GM21529 (cell line): ENCODE measurements at regions not wholly inside any gene's neighbourhood (a gene's known extent, or its start where the extent isn't known, plus 50 kb on each side); places are given as distances from the start of the nearest gene placed in this dataset.

Experiments used
- ATAC-seq: cut with Tn5 transposase; IDR thresholded peaks from one replicate; pipeline ENCODE4 v1.9.1; 2021; ENCODE audit not compliant: unreplicated experiment

DNA sequence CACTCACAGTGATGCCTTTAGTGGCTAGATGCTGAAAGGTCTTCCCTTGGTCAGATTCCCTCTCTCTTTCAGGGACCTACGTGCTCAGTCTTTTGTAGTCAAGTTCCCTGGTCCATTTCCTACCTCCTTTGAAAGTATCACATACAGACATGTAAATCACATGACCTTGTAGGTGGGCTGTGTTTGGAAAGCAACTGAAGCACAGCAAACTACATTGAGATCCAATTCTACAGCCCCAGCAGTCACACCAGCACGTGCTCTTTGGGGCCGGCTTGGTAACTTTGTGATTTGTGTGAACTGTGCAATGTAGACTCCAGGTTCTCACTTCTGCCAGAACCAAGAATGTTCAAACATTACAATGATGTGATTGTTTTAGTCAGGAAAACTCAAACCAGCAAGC is 89.7 kb upstream of the PLPP4 start:
- ATAC-seq: no peak

DNA sequence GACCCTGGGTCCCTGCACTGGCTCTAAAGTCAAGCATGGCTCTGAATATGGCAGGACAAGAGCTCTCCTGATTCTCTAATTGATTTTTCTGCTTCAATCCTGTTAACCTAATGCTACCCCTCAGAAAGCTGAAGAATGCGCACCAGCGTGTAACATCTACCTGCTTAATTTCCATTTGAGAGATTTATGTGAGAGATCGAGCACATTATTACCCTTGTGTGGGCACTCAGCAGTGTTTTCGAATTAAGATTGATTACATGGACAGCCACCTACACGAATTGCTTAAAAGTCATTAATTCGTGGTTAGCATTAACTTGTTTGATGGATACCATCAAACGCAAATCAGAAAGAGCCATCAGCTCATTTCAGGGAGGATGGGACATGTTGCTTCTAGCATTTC is 88.7 kb upstream of the PLPP4 start:
- ATAC-seq: no peak

DNA sequence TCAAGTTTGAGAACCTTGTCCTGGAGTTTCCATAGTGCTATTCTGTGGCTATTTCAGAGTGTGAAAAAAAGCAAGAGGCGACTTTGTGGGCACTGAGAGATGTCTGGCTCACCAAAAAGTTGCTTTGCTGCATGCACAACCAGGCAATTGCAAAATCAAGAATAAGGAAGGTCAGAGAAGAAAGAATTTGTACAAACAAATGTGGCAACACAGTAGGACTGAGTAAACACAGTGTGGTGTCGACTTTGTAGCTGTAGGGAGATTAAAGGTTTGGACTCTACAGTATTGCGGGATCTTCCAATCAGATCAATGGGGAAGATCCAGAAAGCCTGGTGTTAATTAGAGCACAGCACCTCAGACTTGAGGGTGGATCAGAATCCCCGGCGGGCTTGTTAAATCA is 88.1 kb upstream of the PLPP4 start:
- ATAC-seq: no peak

DNA sequence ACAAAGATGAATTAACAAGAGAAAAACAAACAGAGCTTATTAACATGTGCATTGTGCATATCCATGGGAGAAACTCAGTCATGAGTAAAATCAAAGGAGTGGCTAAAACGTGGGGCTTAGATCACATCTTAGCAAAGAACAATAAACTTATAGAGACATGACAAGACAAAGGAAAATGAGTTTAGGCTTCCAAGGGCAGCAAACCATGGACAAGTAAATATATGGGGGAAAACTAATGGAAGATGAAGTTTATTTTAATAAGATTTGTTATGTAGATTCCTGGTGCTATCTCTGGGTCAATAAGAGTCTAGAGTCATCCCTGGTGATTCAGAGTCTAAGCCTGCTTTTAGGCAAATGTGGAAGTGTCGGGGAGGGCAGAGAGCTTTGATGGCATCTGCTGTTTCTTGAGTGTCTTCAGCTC is 87.2 kb upstream of the PLPP4 start:
- no peak for ATAC-seq

DNA sequence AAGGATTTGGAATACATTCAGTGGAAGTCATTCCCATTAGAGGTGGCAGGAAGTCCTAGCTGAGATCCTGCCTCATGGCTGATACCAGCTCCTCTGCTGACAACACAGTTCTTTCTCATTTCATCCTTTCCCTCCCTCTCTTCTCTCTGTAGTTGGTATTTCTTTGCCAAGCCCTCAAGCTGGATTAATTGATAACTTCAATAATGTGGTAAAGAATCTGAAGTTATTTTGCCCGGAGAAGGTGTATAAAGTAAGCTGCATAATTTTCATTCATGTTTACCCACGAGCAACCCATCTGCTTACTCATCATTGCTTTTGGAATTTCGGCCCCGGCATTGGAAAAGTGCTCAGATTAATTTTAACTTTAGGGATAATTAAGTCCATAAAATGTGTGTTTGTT is 85.2 kb upstream of the PLPP4 start:
- ATAC-seq: no peak

DNA sequence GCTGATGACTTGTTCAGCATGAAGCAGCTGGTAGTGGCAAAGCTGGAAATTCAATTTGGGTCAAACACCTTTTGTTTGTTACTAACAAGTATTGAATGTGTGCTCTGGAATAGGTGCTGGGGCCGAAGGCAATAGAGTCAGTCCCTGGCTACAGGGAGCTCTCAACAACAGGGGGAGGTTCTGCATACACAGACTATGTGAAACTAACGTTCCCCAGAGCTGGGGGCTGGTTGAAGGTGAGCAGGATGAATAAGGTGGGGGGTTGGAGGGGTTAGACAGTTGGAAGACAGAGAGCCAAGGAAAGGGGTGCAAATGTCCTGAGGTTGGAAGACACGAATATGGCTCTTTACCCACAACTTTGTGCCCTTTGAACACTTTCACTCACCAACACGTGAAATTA is 84.1 kb upstream of the PLPP4 start:
- no peak for ATAC-seq

DNA sequence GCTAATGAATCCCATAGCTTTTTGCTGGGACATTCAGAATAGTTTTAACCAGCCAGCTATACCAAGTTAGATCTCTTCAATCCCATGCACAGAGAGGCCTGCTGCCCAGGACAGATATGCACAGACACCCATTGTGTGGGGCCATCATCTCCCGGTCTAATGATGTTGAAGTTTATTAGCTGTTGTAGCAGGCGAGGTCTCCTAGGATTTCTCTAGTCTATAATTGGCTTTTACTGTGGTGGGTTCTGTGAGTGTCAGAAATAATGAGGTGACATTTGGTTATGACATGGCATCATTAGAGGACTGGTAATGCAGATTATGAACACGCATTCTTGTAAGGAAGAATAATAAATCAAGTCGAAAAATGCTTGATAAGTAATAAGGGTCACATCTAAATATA is 81.4 kb upstream of the PLPP4 start:
- ATAC-seq: no peak

DNA sequence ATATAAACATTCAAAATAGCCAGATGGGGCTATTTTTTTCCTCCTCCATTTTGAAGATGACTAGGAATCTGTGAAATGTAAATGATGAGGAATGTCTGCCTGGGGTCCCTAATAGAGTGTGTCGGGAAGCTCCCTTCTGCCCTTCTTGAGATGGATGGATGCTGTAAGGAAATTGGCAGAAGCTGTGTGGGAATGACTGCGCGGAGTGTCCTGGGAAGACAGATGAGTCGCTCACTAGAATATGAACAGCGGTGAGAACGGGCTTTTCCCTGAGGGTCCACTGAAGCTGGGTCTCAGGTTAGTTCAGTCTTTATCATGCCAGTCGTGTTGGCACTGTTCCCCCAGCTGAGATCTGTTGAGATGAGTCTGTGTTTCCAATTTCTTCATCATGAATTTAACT is 75.1 kb upstream of the PLPP4 start:
- no peak for ATAC-seq

DNA sequence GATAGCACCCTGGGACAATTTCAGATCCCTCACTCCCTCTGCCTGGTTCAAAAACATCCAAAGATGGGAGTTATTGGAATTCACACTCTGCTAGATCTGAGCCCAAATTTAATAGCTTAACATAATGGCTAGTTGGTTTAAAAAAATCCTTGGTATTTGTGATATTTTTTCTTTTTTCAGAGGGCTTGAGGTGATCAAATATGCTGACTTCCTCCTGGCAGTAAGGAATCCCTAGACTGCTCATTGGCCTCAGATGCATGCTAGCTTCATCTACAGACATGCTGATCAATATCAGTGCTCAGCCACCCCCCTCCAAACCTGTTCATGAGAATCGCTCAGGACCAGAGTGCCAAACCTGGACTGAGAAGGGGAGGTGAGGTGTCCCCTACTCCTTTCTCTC is 74.7 kb upstream of the PLPP4 start:
- no peak for ATAC-seq

DNA sequence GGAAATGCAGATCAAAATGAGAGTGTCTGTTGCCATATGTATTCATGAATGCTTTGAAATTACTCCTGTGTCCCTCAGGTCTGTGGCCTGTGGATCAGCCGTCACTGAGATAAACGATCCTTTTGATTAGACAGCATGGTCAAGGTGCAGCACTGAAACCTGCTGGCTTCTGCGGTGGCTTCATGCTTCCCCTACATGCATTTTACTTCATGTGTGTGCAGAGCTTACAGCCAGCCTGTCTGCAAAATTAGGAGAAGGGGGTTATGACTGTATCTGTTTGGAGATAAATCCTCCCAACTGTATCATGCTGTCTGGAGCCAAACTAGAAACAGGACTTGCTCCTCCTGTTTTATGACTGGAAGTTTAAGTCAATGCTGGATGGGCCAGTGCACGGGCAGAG is 71.0 kb upstream of the PLPP4 start:
- no peak for ATAC-seq

DNA sequence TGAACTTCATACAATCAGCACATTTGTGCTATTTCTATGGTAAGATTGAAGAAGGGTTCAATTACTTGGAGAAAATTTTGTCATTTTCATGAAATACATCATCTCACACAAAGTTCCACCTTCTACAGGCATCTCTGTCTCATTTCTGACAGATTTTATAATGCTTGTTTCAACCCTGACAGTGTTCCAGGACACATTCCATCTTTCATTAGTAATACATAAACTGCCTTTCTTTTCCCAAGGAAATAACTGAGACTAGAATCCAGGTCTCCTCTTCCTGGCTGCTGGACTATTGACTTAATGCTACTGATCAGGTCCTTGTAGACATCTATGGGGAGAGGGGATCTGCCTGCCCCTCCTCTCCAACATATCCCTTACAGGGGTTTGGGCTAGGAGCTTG is 70.1 kb upstream of the PLPP4 start:
- ATAC-seq: no peak

DNA sequence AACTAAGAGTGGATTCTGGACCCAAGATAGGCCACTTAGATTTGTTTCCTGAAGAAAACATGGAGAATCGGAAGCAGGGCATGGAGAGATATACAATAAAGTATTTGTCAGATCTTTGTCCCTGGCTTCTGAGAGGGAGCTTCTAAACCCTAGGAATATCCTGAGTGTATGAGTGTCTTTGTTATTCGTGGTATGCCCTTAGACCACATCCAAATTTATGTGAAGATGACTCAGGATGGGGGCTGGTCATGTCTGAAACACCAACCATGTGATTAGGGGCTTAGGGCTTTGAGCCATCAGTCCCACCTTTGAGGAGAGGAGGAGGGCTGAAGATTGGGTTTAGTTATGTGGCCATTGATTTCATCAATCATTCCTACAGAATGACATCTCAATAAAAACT is 69.7 kb upstream of the PLPP4 start:
- ATAC-seq: no peak

DNA sequence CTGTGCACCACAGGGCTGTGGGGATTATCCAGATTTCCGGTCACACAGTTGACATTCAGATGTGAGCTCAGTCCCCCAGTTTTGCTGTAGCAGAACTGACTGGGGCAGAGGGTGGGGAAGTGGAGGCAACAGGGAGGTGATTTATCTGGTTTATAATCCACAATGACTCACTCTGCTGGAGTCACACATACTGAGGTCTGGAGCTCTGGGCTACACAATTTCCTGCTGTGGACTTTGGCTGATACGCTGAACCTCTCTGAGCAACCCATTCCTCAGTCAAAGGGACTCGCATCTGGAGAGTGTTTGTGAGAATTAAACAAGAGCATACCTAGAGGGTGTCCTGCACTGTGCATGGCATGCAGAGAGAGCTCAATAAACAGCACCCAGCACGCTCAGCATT is 64.8 kb upstream of the PLPP4 start:
- ATAC-seq: no peak

DNA sequence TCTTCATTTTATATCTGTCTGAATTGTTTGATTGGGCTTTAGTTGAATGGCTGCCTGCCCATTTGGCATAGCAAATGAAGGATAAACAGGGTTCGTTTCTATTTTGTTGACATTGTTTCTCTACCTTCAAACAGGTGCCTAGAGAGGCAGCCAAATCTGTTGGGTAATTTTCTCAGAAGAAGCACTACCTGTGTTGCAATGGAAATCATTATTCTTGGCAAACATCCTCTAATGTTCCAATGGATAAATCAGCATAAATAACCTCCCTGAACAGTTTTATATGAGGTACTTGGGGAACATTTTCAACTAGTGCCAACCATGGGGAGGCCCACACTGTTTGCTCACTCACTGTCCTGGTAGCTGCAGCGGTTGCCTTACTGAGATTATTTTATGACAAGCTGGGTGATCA is 64.4 kb upstream of the PLPP4 start:
- ATAC-seq: no peak

DNA sequence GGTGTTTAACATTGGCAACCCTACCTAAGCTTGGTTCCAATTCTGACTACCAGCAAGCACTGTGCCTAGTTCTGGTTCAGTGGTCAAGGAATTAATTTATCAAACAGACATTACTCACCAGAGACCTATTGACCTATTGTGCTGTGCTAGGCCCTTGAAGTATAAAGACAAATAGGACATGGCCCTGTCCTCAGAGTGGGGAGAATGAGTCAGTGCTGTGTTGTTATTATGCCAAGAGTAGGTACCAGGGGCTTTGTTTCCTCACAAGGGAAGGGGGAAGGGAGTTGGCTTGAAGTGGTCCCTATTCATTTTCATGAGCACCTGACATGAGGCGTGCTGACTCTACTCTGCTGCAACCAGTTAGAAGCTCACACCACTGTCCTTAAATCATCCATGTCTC is 62.6 kb upstream of the PLPP4 start:
- no peak for ATAC-seq

DNA sequence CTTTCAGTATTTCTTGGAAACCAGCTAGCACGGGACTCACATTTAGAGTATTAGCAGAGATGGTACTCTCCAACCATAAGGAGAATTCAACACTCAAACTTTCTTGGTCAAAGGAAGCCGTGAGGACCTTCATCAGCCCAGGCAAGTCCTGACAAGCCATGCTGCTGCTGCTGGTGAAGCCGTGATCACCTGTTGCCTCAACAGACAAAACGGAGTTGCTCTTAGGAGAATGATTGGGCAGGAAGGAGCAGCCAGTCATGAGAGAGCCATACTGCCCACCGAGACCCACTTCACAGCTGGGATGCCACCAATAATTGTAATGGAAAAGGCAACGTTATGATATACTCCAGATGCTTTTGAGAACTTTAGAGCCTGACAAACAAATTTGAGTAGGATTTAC is 60.8 kb upstream of the PLPP4 start:
- no peak for ATAC-seq

DNA sequence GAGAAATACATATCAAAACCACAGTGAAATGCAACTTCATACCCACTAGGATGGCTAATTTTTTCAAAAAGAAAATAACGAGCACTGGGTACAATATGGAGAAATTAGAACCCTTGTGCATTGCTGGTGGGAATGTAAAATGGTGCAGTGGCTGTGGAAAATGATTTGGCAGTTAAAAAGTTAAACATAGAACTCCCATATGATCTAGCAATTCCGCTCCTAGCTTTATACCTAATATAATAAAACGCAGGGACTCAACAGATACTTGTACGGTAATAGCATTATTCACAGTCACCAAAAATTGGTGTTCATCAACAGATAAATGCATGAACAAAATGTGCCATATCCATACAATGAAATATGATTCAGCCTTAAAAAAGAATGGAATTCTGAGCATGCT is 58.8 kb upstream of the PLPP4 start:
- no peak for ATAC-seq

DNA sequence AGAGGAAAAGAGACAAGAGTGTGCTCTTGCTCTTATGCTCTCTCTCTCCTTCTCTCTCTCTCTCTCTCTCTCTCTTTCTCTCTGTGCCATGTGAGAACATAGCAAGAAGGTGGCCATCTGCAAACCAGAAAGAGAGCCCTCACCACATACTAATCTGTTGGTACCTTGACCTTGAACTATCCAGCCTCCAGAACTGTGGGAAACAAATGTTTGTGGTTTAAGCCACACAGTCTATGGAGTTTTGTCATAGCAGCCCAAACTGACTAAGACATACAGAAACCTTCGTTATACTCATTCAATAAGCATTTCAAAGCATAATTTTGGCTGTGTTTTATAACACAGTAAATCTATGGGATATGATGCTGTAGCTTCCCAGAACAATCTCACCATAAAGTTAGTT is 56.4 kb upstream of the PLPP4 start:
- ATAC-seq: no peak

DNA sequence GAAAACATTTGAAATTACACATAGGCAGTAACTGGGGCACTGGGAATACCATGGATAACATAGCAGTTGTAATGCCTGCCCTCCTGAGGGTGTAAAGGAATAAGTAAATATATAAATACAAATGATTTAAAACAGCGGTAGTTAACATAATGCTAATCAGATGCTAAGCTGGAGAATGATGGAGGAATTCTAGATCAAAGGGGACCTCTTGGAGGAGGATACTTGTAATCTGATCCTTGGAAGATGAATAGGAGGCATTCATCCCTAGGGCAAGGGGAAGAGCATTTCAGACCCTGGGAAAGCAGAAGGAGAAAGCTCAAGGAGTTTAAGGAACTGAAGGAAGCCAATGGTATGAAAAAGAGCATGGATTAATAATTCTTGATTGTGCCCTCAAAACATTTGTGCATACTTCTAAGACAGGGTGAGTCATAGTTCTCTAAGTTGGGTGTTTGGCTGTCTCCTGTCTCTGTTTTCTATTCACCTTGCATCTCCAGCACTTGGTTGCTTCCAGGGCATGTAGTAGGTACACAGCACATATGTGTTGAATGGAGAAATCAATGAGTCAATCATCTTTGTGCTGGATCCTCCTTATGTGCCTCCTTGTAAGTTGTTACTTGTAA is 54.8 kb upstream of the PLPP4 start:
- no peak for ATAC-seq

DNA sequence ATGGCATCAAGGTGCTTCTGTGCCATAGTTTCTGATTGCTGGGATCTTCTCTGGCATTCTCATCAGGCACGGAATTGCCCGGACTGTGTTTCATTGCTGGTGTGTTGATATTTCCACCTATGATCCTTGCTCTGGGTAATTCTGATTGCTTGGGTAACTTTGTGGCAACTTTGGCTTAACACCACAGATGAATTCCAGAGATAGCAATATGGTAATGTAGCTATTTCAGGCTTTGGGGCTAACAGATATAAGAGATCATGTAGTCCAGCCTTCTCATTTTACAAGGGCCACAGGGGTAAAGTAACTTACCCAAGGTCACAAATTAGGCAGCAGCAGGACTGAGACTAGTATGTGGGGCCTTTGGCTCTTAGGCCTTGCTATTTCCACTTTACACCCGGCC is 53.9 kb upstream of the PLPP4 start:
- ATAC-seq: no peak

DNA sequence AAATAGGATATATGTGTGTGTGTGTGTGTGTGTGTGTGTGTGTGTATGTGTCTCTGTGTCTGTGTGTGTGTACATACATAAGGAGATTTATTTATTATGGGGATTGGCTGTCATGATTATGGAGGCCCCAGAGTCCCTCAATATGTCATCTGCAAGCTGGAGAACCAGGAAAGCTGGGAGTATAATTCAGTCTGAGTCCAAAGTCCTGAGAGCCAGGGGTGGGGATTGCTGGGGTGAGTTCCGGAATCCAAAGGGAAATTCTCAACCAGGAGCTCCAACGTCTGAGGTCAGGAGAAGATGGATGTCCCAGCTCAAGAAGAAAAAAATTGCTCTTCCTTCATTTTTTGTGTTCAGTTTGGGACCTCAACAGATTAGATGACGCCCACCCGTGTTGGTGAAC is 50.7 kb upstream of the PLPP4 start:
- no peak for ATAC-seq
